Keratinocyte (primary cell): ENCODE measurements at regions not wholly inside any gene's neighbourhood (a gene's known extent, or its start where the extent isn't known, plus 50 kb on each side); places are given as distances from the start of the nearest gene placed in this dataset.

ENCODE experiments used
- EZH2 ChIP-seq: IDR thresholded peaks from one replicate; pipeline ENCODE4 v1.6.1; 2012; ENCODE audit warnings: inconsistent platforms, mild to moderate bottlenecking, low read length, moderate library complexity
- TF ChIP-seq, protein P1 (sequence below), 3 experiments: IDR thresholded peaks in 1 of 3; conservative IDR thresholded peaks in 1 of 3; optimal IDR thresholded peaks in 1 of 3; 2 replicates in 2 of 3; 3 replicates in 1 of 3; pipeline versions ENCODE3 to v1.5.1; 2011; ENCODE audit warnings: low read length in 3 of 3, mild to moderate bottlenecking in 3 of 3, moderate library complexity in 2 of 3, control low read depth in 1 of 3, inconsistent platforms in 1 of 3; ENCODE audit not compliant: insufficient read depth in 2 of 3; ENCODE audit errors: extremely low read depth in 1 of 3

DNA sequence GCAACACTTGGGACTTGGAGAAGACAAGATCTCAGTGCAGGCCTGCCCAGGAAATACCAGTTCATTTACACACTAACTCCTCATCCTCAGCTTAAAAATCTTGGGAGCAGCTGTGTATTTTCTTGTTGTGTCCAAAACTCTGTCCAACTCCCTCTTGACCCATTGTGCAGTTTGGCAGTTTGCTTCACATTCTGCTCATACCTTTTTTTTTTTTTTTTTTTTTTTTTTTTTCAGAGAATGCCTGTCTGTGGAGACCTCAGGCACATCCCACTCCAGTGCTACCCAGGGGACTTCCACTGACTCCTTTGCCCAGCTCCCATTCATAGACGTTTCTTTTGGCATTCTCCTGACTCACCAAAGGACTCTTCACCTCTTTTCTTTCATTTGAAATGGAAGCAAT is 265.8 kb upstream of the TCF21 start:
- no peak for TF ChIP-seq EZH2
- TF ChIP-seq, protein P1, sequence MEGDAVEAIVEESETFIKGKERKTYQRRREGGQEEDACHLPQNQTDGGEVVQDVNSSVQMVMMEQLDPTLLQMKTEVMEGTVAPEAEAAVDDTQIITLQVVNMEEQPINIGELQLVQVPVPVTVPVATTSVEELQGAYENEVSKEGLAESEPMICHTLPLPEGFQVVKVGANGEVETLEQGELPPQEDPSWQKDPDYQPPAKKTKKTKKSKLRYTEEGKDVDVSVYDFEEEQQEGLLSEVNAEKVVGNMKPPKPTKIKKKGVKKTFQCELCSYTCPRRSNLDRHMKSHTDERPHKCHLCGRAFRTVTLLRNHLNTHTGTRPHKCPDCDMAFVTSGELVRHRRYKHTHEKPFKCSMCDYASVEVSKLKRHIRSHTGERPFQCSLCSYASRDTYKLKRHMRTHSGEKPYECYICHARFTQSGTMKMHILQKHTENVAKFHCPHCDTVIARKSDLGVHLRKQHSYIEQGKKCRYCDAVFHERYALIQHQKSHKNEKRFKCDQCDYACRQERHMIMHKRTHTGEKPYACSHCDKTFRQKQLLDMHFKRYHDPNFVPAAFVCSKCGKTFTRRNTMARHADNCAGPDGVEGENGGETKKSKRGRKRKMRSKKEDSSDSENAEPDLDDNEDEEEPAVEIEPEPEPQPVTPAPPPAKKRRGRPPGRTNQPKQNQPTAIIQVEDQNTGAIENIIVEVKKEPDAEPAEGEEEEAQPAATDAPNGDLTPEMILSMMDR (optimal IDR thresholded peaks at IDR 0.05 in 1 of 3, IDR thresholded peaks at IDR 0.05 in 1 of 3, conservative IDR thresholded peaks at IDR 0.05 in 1 of 3; ENCODE audit: extremely low read depth in 1 of 3, insufficient read depth in 2 of 3, low read length in 3 of 3), result no peak
